ENCODE measurements at regions not wholly inside any gene's neighbourhood (a gene's known extent, or its start where the extent isn't known, plus 50 kb on each side); places are given as distances from the start of the nearest gene placed in this dataset.

DNA sequence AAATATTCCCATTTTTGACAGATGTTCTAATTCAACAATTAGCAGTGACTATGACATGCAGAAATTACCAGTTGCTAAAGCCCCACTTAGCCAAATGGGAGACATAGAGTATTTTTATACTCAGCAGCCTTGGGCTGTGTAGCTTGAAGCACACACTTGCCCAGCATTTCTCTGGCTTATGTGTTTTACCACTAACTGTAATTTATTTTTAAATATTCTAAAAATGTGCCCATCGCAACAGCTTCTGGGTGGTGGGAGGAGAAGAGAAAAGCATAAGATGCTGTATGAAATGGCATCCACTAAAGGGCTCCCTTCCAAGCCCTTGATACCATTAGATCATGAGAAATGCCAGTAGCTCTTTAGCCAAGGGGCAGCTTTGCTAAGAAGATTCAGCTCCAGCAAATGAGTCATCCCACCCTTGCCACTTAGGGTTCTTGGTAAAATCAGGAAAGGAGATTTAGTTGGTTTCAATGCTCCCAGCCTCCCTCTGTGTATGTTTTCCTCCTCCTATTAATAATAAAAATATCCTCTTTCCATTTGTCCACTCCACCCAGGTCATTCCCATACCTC, 462.7 kb upstream of the DEPDC1 start:
- TF ChIP-seq, protein P1, sequence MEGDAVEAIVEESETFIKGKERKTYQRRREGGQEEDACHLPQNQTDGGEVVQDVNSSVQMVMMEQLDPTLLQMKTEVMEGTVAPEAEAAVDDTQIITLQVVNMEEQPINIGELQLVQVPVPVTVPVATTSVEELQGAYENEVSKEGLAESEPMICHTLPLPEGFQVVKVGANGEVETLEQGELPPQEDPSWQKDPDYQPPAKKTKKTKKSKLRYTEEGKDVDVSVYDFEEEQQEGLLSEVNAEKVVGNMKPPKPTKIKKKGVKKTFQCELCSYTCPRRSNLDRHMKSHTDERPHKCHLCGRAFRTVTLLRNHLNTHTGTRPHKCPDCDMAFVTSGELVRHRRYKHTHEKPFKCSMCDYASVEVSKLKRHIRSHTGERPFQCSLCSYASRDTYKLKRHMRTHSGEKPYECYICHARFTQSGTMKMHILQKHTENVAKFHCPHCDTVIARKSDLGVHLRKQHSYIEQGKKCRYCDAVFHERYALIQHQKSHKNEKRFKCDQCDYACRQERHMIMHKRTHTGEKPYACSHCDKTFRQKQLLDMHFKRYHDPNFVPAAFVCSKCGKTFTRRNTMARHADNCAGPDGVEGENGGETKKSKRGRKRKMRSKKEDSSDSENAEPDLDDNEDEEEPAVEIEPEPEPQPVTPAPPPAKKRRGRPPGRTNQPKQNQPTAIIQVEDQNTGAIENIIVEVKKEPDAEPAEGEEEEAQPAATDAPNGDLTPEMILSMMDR (IDR thresholded peaks at IDR 0.05), result no peak

GRCh38 chr1:68961143-68961542, 464.3 kb upstream of the DEPDC1 start:
- TF ChIP-seq, protein P1 (IDR thresholded peaks at IDR 0.05), result no peak

DNA sequence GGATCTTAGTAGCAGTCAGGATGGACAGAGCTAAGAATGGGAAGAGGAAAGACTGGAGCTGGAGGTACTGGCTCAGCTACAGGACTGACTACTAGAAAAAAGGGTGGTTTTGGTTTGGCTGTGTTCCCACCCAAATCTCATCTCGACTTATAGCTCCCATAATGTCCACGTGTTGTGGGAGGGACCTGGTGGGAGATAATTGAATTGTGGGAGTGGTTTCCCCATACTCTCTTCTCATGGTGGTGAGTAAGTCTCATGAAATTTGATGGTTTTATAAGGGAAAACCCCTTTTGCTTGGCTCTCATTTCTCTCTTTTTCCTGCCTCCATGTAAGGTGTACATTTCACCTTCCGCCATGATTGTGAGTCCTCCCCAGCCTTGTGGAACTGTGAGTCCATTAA, 466.5 kb upstream of the DEPDC1 start:
- TF ChIP-seq, protein P1 (IDR thresholded peaks at IDR 0.05), result no peak

DNA sequence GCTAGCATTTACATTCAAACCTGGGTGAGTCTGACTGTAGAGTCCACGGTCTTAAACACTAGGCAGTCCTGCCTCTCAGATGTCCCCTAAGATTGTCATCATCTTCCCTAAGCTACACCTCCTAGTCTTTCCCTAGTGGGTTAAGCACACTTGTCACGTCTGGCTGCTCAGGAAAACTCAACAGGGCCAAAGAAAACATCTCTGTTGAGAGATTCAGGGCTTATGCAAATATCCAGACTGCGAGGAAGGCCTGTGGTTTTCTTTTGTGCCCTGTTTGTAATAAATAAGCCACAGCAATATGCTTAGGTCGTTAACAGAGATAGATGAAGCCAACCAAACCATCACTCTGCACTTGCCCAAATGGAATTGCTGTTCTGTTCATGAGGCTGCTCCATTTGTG, 472.6 kb upstream of the DEPDC1 start:
- TF ChIP-seq, protein P1 (IDR thresholded peaks at IDR 0.05), result no peak

GRCh38 chr1:68970571-68970970, 473.7 kb upstream of the DEPDC1 start:
- TF ChIP-seq, protein P1 (IDR thresholded peaks at IDR 0.05), result no peak

GRCh38 chr1:68973459-68974244, 476.8 kb upstream of the DEPDC1 start:
- TF ChIP-seq, protein P1 (IDR thresholded peaks at IDR 0.05), result no peak

GRCh38 chr1:68974447-68974846, 477.6 kb upstream of the DEPDC1 start:
- TF ChIP-seq, protein P1 (IDR thresholded peaks at IDR 0.05), result no peak
